ENCODE measurements at regions not wholly inside any gene's neighbourhood (a gene's known extent, or its start where the extent isn't known, plus 50 kb on each side); places are given as distances from the start of the nearest gene placed in this dataset.

DNA sequence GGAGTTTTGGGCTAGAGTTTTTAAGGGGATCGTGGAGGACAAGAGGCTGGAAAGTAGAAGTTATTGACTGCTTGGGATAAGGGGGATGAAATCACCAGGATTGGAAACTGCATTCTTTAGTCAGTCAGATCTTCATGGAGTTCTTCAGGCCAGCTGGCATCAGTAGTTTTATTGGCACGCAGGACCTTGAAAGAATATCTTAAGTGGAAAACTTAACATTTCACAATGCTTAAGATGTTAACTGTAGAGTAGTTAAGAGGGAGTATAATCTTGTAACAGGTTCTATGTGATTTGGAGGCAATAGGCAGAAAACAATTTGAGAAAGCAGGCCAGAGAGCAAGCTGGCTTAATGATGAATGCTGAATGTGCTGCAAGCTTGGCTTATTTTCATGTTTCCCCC is 300.4 kb upstream of the KCNH7 start:
- no peak for TF ChIP-seq CTCF (IDR thresholded peaks at IDR 0.05)
- TF ChIP-seq POLR2A (IDR thresholded peaks at IDR 0.05): no peak

All from esophagus squamous epithelium (tissue), 4 donors.